CD4-positive, alpha-beta T cell (primary cell): ENCODE measurements at regions not wholly inside any gene's neighbourhood (a gene's known extent, or its start where the extent isn't known, plus 50 kb on each side); places are given as distances from the start of the nearest gene placed in this dataset.

Experiments
- ATAC-seq: fragments of 200-7000 bp; cut with Tn5 transposase; one replicate; pipeline ENCODE4 v1.10.0; 2022; ENCODE audit warnings: mild to moderate bottlenecking; ENCODE audit not compliant: poor library complexity
- CTCF ChIA-PET: fragments of 350-600 bp; sonication (Branson Sonifier 250); formaldehyde crosslinking; loops from one replicate; lab custom pipeline; 2021; ENCODE audit warnings: antibody characterized with exemption, inconsistent platforms; lab: Charles Lee
- POLR2A ChIA-PET: fragments of 350-600 bp; sonication (Branson Sonifier 250); formaldehyde crosslinking; loops from one replicate; lab custom pipeline; 2021; ENCODE audit warnings: antibody characterized with exemption, inconsistent platforms; lab: Charles Lee
- DNase-seq, 14 experiments: peaks; one replicate each; pipeline ENCODE4 v3.0.0-alpha.2; 2013 to 2020; ENCODE audit warnings: mixed read lengths in 2 of 14
- H3K27ac ChIP-seq, 2 donors: one replicate each; pipeline versions ENCODE4 v1.5.1 to v1.7.0; 2013; ENCODE audit warnings: low read length in 2 of 2, low read depth in 1 of 2, mild to moderate bottlenecking in 1 of 2
- H3K27me3 ChIP-seq, 2 experiments: 1 replicate in 1 of 2; 2 replicates in 1 of 2; pipeline versions ENCODE4 v1.6.1 to v1.7.0; 2013; ENCODE audit warnings: low read length in 2 of 2, control low read depth in 1 of 2, mild to moderate bottlenecking in 1 of 2, moderate library complexity in 1 of 2; ENCODE audit not compliant: insufficient read depth in 2 of 2, control insufficient read depth in 1 of 2
- H3K36me3 ChIP-seq: one replicate; pipeline ENCODE4 v1.6.1; 2013; ENCODE audit warnings: low read length, control low read depth; ENCODE audit not compliant: insufficient read depth
- H3K4me1 ChIP-seq: one replicate; pipeline ENCODE4 v1.6.1; 2013; ENCODE audit warnings: low read length, control low read depth; ENCODE audit not compliant: insufficient read depth
- H3K4me3 ChIP-seq: one replicate; pipeline ENCODE4 v1.5.1; 2013; ENCODE audit warnings: mild to moderate bottlenecking, low read length, moderate library complexity
- H3K9me3 ChIP-seq, 2 experiments: 1 replicate in 1 of 2; 2 replicates in 1 of 2; pipeline versions ENCODE4 v1.6.1 to v1.7.0; 2013; ENCODE audit warnings: low read length in 2 of 2, mild to moderate bottlenecking in 2 of 2, control low read depth in 1 of 2, moderate library complexity in 1 of 2; ENCODE audit not compliant: control insufficient read depth in 1 of 2, insufficient read depth in 1 of 2
- H3K27ac Mint-ChIP-seq: one replicate; pipeline ENCODE4 v1.8.0; 2020; ENCODE audit warnings: mixed read lengths
- H3K27me3 Mint-ChIP-seq: one replicate; pipeline ENCODE4 v1.8.0; 2021; ENCODE audit warnings: mixed read lengths
- H3K36me3 Mint-ChIP-seq: one replicate; pipeline ENCODE4 v1.8.0; 2021; ENCODE audit warnings: low read depth, mixed read lengths
- H3K4me1 Mint-ChIP-seq: one replicate; pipeline ENCODE4 v1.8.0; 2021; ENCODE audit warnings: low read depth, mixed read lengths
- H3K4me3 Mint-ChIP-seq: one replicate; pipeline ENCODE4 v1.8.0; 2020; ENCODE audit warnings: mild to moderate bottlenecking, mixed read lengths
- H3K9me3 Mint-ChIP-seq: one replicate; pipeline ENCODE4 v1.8.0; 2020; ENCODE audit warnings: mixed read lengths
- CTCF ChIP-seq: fragments of 200-600 bp; IDR thresholded peaks from one replicate; pipeline ENCODE4 v1.8.0; 2022; ENCODE audit warnings: antibody characterized with exemption, mild to moderate bottlenecking
- intact Hi-C, 2 experiments: fragments of 100-400 bp; cut with DNase I in 1 of 2; cut with micrococcal nuclease in 1 of 2; formaldehyde crosslinking; loops; one replicate each; pipeline versions ENCODE4 v1.15.1 to v1.9.0; 2023 to 2025; cut with DNase I, micrococcal nuclease

GRCh38 chr5:135133181-135133580, 99.2 kb upstream of the PITX1 start:
- intact Hi-C loops = no loop called here
- TF ChIP-seq CTCF = no peak
- ATAC-seq (no peak), DNase-seq (no peak)
- no peaks in the 10 kb centered on the region for H3K36me3 Mint-ChIP-seq
- Histone ChIP-seq H3K4me3 (no peak overlapping the region), H3K4me1 (peaks cover 4% of the 10 kb centered on the region), H3K36me3 (no peaks in the 10 kb centered on the region), H3K9me3 (no peaks in the 10 kb centered on the region), H3K27ac (no peak overlapping the region), H3K27me3 (no peaks in the 10 kb centered on the region)
- H3K9me3 Mint-ChIP-seq = no peaks in the 10 kb centered on the region
- H3K27me3 Mint-ChIP-seq = peaks cover 6% of the 10 kb centered on the region
- ChIA-PET POLR2A (no interaction called here), CTCF (no interaction called here)
- H3K4me3 Mint-ChIP-seq = no peak overlapping the region
- H3K4me1 Mint-ChIP-seq = peaks cover 6% of the 10 kb centered on the region
- no peak overlapping the region for H3K27ac Mint-ChIP-seq

GRCh38 chr5:135131801-135132680, 98.0 kb upstream of the PITX1 start:
- peaks cover 6% of the 10 kb centered on the region for H3K27me3 Mint-ChIP-seq
- ChIA-PET POLR2A (no interaction called here), CTCF (no interaction called here)
- DNase-seq (no peak), ATAC-seq (no peak)
- no peak overlapping the region for H3K27ac Mint-ChIP-seq
- Histone ChIP-seq H3K27ac (no peak overlapping the region), H3K4me3 (no peak overlapping the region), H3K9me3 (no peaks in the 10 kb centered on the region), H3K27me3 (no peaks in the 10 kb centered on the region), H3K4me1 (peaks cover 4% of the 10 kb centered on the region), H3K36me3 (no peaks in the 10 kb centered on the region)
- H3K36me3 Mint-ChIP-seq = no peaks in the 10 kb centered on the region
- no peak overlapping the region for H3K4me3 Mint-ChIP-seq
- intact Hi-C loops = no loop called here
- no peaks in the 10 kb centered on the region for H3K9me3 Mint-ChIP-seq
- TF ChIP-seq CTCF = no peak
- H3K4me1 Mint-ChIP-seq = peaks cover 6% of the 10 kb centered on the region

GRCh38 chr5:135130261-135131215, 96.5 kb upstream of the PITX1 start:
- ChIA-PET POLR2A (no interaction called here), CTCF (no interaction called here)
- H3K27ac ChIP-seq = no peak overlapping the region
- ATAC-seq (no peak), DNase-seq (no peak)
- Mint-ChIP-seq H3K4me1 (peaks cover 6% of the 10 kb centered on the region), H3K9me3 (no peaks in the 10 kb centered on the region), H3K36me3 (no peaks in the 10 kb centered on the region), H3K4me3 (no peak overlapping the region), H3K27ac (no peak overlapping the region), H3K27me3 (peaks cover under 1% of the 10 kb centered on the region)
- peaks cover 4% of the 10 kb centered on the region for H3K4me1 ChIP-seq
- H3K27me3 ChIP-seq = no peaks in the 10 kb centered on the region
- no peaks in the 10 kb centered on the region for H3K9me3 ChIP-seq
- no peak for TF ChIP-seq CTCF
- intact Hi-C loops = no loop called here
- H3K4me3 ChIP-seq = no peak overlapping the region
- H3K36me3 ChIP-seq = no peaks in the 10 kb centered on the region
